NT2/D1 (cell line): ENCODE measurements at regions not wholly inside any gene's neighbourhood (a gene's known extent, or its start where the extent isn't known, plus 50 kb on each side); places are given as distances from the start of the nearest gene placed in this dataset.

ENCODE experiments used
- SUZ12 ChIP-seq: IDR thresholded peaks from 2 replicates; pipeline ENCODE4 v1.6.1; 2011; ENCODE audit not compliant: insufficient read length, insufficient read depth; ENCODE audit errors: extremely low read depth
- YY1 ChIP-seq: IDR thresholded peaks from 2 replicates; pipeline ENCODE4 v1.6.1; 2011; ENCODE audit not compliant: insufficient read length, insufficient read depth
- ZNF274 ChIP-seq: IDR thresholded peaks from 2 replicates; pipeline ENCODE4 v1.6.1; 2011; ENCODE audit warnings: mild to moderate bottlenecking, low read depth, low read length

- TF ChIP-seq ZNF274 (no peak), YY1 (no peak), SUZ12 (no peak)
Measured at GRCh38 chr1:238104752-238105151, 214.0 kb upstream of the ZP4 start.
